SK-N-SH (cell line): ENCODE measurements at regions not wholly inside any gene's neighbourhood (a gene's known extent, or its start where the extent isn't known, plus 50 kb on each side); places are given as distances from the start of the nearest gene placed in this dataset.

Experiments
- CTCF ChIA-PET: fragments of 300-600, 350-600 bp; formaldehyde crosslinking; extraction: SDS; loops from one replicate; lab custom pipeline; 2021; lab: Yijun Ruan, JAX
- POLR2A ChIA-PET: fragments of 350-600 bp; sonication (Branson Sonifier 250); formaldehyde crosslinking; extraction: SDS; loops from one replicate; lab custom pipeline; 2020; ENCODE audit warnings: antibody characterized with exemption, inconsistent platforms; lab: Yijun Ruan, JAX
- DNase-seq: peaks from one replicate; pipeline ENCODE4 v3.0.0; 2012
- H2AFZ ChIP-seq: fragments of 200-600 bp; sonication (generic); 2 replicates; pipeline ENCODE4 v1.8.1; 2016; ENCODE audit warnings: antibody characterized with exemption, mild to moderate bottlenecking, low read depth
- H3F3A ChIP-seq: fragments of 200-600 bp; sonication (generic); replicated peaks from 2 replicates; pipeline ENCODE3; 2016; ENCODE audit warnings: antibody characterized with exemption, mild to moderate bottlenecking; ENCODE audit not compliant: insufficient read depth
- H3K27ac ChIP-seq, 2 experiments: fragments of 200-500 bp in 1 of 2; fragments of 200-600 bp in 1 of 2; sonication (Bioruptor generic) in 1 of 2; sonication (generic), shearing (Covaris generic) in 1 of 2; 2 replicates each; pipeline versions ENCODE4 v1.5.1 to v1.6.1; 2014 to 2016; ENCODE audit warnings: low read depth in 2 of 2, inconsistent platforms in 1 of 2, low read length in 1 of 2, mild to moderate bottlenecking in 1 of 2, mixed read lengths in 1 of 2
- H3K27me3 ChIP-seq: fragments of 200-600 bp; sonication (generic), shearing (Covaris generic); 2 replicates; pipeline ENCODE4 v1.6.1; 2016; ENCODE audit warnings: mixed run types; ENCODE audit not compliant: insufficient read depth
- H3K36me3 ChIP-seq, 2 experiments: fragments of 200-500 bp in 1 of 2; fragments of 200-600 bp in 1 of 2; sonication (Bioruptor generic) in 1 of 2; sonication (generic) in 1 of 2; replicated peaks in 1 of 2; 2 replicates each; pipeline versions ENCODE3 to v1.5.1; 2014 to 2016; ENCODE audit warnings: low read length in 1 of 2, mild to moderate bottlenecking in 1 of 2; ENCODE audit not compliant: insufficient read depth in 2 of 2, control insufficient read depth in 1 of 2
- H3K4me1 ChIP-seq, 2 experiments: fragments of 200-500 bp in 1 of 2; fragments of 200-600 bp in 1 of 2; sonication (Bioruptor generic) in 1 of 2; sonication (generic), shearing (Covaris generic) in 1 of 2; 2 replicates each; pipeline versions ENCODE4 v1.5.1 to v1.6.1; 2014 to 2016; ENCODE audit warnings: low read depth in 1 of 2, low read length in 1 of 2, mixed run types in 1 of 2; ENCODE audit not compliant: insufficient read depth in 2 of 2, control insufficient read depth in 1 of 2
- H3K4me2 ChIP-seq: fragments of 200-600 bp; sonication (generic), shearing (Covaris generic); 2 replicates; pipeline ENCODE4 v1.6.1; 2017; ENCODE audit warnings: mixed run types
- H3K4me3 ChIP-seq, 2 experiments: fragments of 200-500 bp in 1 of 2; fragments of 200-600 bp in 1 of 2; sonication (Bioruptor generic) in 1 of 2; sonication (generic), shearing (Covaris generic) in 1 of 2; 2 replicates each; pipeline versions ENCODE4 v1.5.1 to v1.8.1; 2014 to 2016; ENCODE audit warnings: low read depth in 2 of 2, inconsistent platforms in 1 of 2, low read length in 1 of 2, mild to moderate bottlenecking in 1 of 2, mixed read lengths in 1 of 2, moderate library complexity in 1 of 2
- H3K79me2 ChIP-seq: fragments of 200-600 bp; sonication (generic); 2 replicates; pipeline ENCODE4 v1.8.1; 2017; ENCODE audit warnings: mild to moderate bottlenecking; ENCODE audit not compliant: insufficient read depth
- H3K9ac ChIP-seq: fragments of 200-600 bp; sonication (generic); 2 replicates; pipeline ENCODE4 v1.6.1; 2017; ENCODE audit warnings: mixed run types
- H3K9me2 ChIP-seq: fragments of 200-600 bp; sonication (generic); 2 replicates; pipeline ENCODE4 v1.6.1; 2017; ENCODE audit warnings: mixed run types
- H3K9me3 ChIP-seq: fragments of 200-600 bp; sonication (generic); 2 replicates; pipeline ENCODE4 v1.6.1; 2017; ENCODE audit warnings: mixed run types, mild to moderate bottlenecking, moderate library complexity
- H4K20me1 ChIP-seq: fragments of 200-600 bp; sonication (generic); 2 replicates; pipeline ENCODE4 v1.6.1; 2017; ENCODE audit warnings: mild to moderate bottlenecking, mixed run types; ENCODE audit not compliant: insufficient read depth
- ELF1 ChIP-seq: IDR thresholded peaks from 2 replicates; pipeline ENCODE4 v1.4.0; 2012
- EP300 ChIP-seq, 2 experiments: IDR thresholded peaks; 2 replicates each; pipeline versions ENCODE4 v1.4.0 to v1.6.1; 2012; ENCODE audit warnings: borderline replicate concordance in 1 of 2, low read depth in 1 of 2, low read length in 1 of 2
- EZH2phosphoT487 ChIP-seq: fragments of 200-600 bp; sonication (generic); IDR thresholded peaks from 2 replicates; pipeline ENCODE4 v1.6.1; 2017; ENCODE audit warnings: low read depth, mixed run types, mild to moderate bottlenecking, antibody characterized with exemption, moderate library complexity, borderline replicate concordance
- FOXJ3 ChIP-seq: sonication (generic); formaldehyde crosslinking; IDR thresholded peaks from 2 replicates; pipeline ENCODE4 v1.5.1; 2020; ENCODE audit warnings: mild to moderate bottlenecking, missing genetic modification reagents
- FOXM1 ChIP-seq: IDR thresholded peaks from 2 replicates; pipeline ENCODE4 v1.4.0; 2012; ENCODE audit warnings: low read depth, mild to moderate bottlenecking
- JUND ChIP-seq: IDR thresholded peaks from 2 replicates; pipeline ENCODE4 v1.4.0; 2012
- MEF2A ChIP-seq: IDR thresholded peaks from 2 replicates; pipeline ENCODE4 v1.4.0; 2012; ENCODE audit warnings: low read depth, borderline replicate concordance
- MXI1 ChIP-seq: IDR thresholded peaks from 2 replicates; pipeline ENCODE4 v1.6.1; 2012; ENCODE audit warnings: mild to moderate bottlenecking, low read depth, low read length, improper control_type of control experiment
- POLR2AphosphoS5 ChIP-seq: IDR thresholded peaks from 2 replicates; pipeline ENCODE4 v1.6.1; 2012; ENCODE audit warnings: low read depth, low read length
- RAD21 ChIP-seq: IDR thresholded peaks from 2 replicates; pipeline ENCODE4 v1.6.1; 2012; ENCODE audit warnings: mild to moderate bottlenecking, low read length
- RCOR1 ChIP-seq: fragments of 150-350 bp; IDR thresholded peaks from 2 replicates; pipeline ENCODE4 v1.6.1; 2017; ENCODE audit warnings: antibody characterized with exemption, low read length
- RXRA ChIP-seq: IDR thresholded peaks from 2 replicates; pipeline ENCODE4 v1.4.0; 2012; ENCODE audit warnings: low read depth, mild to moderate bottlenecking, borderline replicate concordance
- SIN3A ChIP-seq: IDR thresholded peaks from 2 replicates; pipeline ENCODE4 v1.6.1; 2012; ENCODE audit warnings: low read depth, mild to moderate bottlenecking, low read length, moderate library complexity, borderline replicate concordance
- TAF1 ChIP-seq: IDR thresholded peaks from 2 replicates; pipeline ENCODE4 v1.6.1; 2012; ENCODE audit warnings: low read depth, mild to moderate bottlenecking, low read length, moderate library complexity, borderline replicate concordance
- TCF12 ChIP-seq: IDR thresholded peaks from 2 replicates; pipeline ENCODE4 v1.4.0; 2012
- TF ChIP-seq, protein P1 (sequence below): IDR thresholded peaks from 2 replicates; pipeline ENCODE4 v1.4.0; 2012; ENCODE audit warnings: low read depth, borderline replicate concordance
- TF ChIP-seq, protein P2 (sequence below): fragments of 150-350 bp; IDR thresholded peaks from 2 replicates; pipeline ENCODE4 v1.6.1; 2016; ENCODE audit warnings: mild to moderate bottlenecking, low read depth, low read length
- TF ChIP-seq, protein P3 (sequence below): IDR thresholded peaks from 2 replicates; pipeline ENCODE4 v1.4.0; 2012; ENCODE audit warnings: low read depth
- TF ChIP-seq, protein P4 (sequence below): IDR thresholded peaks from 2 replicates; pipeline ENCODE4 v1.6.1; 2012; ENCODE audit warnings: mild to moderate bottlenecking, low read depth, low read length, moderate library complexity
- TF ChIP-seq, protein P5 (sequence below): IDR thresholded peaks from 2 replicates; pipeline ENCODE4 v1.4.0; 2012; ENCODE audit warnings: low read depth, borderline replicate concordance
- TF ChIP-seq, protein P6 (sequence below): IDR thresholded peaks from 2 replicates; pipeline ENCODE4; 2012

DNA sequence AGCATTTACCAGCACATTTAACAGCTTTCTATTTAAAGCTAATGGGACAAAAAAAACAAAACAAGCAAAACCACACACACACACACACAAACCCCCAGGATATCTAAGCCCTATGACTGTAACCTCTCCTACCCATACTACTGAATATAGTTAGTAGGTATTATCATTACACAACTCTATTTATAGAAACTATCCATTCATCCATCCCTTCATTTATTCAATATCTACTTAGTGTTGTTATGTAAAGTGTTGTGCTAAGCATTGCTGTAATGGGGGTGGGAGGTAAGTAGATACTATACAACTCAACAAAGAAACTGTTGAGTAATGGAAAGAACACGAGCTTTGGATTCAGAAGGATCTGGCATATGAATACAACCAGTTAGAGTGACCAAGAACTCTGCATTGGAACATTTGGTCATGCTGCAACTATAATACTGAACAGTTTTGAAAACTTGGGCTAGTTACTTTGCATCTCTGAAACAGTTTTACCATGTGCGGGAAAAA is 82.3 kb upstream of the ZNF608 start (continued):
- TF ChIP-seq FOXJ3 (CRISPR knock-in tag) (no peak), TCF12 (no peak), TAF1 (no peak), RXRA (no peak), EP300 (IDR thresholded peaks at IDR 0.05; ENCODE audit: borderline replicate concordance in 1 of 2, low read depth in 1 of 2, low read length in 1 of 2) (no peak), MEF2A (no peak), EZH2phosphoT487 (no peak), MXI1 (no peak), RAD21 (no peak)
- TF ChIP-seq, protein P1, sequence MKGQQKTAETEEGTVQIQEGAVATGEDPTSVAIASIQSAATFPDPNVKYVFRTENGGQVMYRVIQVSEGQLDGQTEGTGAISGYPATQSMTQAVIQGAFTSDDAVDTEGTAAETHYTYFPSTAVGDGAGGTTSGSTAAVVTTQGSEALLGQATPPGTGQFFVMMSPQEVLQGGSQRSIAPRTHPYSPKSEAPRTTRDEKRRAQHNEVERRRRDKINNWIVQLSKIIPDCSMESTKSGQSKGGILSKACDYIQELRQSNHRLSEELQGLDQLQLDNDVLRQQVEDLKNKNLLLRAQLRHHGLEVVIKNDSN, result no peak

DNA sequence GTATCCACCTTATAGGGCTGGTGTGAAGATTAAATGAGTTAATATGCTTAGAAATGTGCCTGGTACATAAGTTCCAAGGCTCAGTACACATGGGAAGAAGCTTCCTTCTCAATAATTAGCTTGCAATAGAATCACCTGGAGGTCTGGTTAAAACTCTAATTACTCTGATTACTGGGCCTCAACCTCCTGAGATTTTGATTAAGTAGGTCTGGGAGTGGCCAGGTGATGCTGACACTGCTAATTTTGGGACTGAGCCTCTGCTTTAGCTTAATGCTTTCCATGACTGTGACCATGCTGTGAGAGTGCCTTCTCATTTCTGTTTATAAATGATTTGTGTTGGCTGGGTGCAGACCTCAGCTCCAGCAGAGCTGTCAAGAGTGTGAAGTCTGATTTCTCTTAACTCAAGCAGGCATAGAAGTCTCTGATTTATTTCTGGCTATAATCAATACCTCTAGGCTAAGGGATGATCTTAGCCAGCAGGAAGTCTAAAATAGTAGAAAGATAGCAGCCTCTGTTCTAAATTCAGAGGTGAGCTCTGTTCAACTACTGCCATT is 85.3 kb upstream of the ZNF608 start:
- no peaks in the 10 kb centered on the region for H3K4me1 ChIP-seq
- ChIA-PET POLR2A (no interaction called here), CTCF (no interaction called here)
- no peaks in the 10 kb centered on the region for H3K36me3 ChIP-seq
- no peak overlapping the region for H3K27ac ChIP-seq
- no peaks in the 10 kb centered on the region for H3K9me2 ChIP-seq
- H3K79me2 ChIP-seq, result no peaks in the 10 kb centered on the region
- no peaks in the 10 kb centered on the region for H3F3A ChIP-seq
- no peak for DNase-seq
- no peaks in the 10 kb centered on the region for H3K27me3 ChIP-seq
- TF ChIP-seq POLR2AphosphoS5, result no peak
- TF ChIP-seq, protein P2, sequence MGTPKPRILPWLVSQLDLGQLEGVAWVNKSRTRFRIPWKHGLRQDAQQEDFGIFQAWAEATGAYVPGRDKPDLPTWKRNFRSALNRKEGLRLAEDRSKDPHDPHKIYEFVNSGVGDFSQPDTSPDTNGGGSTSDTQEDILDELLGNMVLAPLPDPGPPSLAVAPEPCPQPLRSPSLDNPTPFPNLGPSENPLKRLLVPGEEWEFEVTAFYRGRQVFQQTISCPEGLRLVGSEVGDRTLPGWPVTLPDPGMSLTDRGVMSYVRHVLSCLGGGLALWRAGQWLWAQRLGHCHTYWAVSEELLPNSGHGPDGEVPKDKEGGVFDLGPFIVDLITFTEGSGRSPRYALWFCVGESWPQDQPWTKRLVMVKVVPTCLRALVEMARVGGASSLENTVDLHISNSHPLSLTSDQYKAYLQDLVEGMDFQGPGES, result no peak
- no peak for TF ChIP-seq RAD21
- TF ChIP-seq, protein P3, sequence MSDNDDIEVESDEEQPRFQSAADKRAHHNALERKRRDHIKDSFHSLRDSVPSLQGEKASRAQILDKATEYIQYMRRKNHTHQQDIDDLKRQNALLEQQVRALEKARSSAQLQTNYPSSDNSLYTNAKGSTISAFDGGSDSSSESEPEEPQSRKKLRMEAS, result no peak
- TF ChIP-seq, protein P4, sequence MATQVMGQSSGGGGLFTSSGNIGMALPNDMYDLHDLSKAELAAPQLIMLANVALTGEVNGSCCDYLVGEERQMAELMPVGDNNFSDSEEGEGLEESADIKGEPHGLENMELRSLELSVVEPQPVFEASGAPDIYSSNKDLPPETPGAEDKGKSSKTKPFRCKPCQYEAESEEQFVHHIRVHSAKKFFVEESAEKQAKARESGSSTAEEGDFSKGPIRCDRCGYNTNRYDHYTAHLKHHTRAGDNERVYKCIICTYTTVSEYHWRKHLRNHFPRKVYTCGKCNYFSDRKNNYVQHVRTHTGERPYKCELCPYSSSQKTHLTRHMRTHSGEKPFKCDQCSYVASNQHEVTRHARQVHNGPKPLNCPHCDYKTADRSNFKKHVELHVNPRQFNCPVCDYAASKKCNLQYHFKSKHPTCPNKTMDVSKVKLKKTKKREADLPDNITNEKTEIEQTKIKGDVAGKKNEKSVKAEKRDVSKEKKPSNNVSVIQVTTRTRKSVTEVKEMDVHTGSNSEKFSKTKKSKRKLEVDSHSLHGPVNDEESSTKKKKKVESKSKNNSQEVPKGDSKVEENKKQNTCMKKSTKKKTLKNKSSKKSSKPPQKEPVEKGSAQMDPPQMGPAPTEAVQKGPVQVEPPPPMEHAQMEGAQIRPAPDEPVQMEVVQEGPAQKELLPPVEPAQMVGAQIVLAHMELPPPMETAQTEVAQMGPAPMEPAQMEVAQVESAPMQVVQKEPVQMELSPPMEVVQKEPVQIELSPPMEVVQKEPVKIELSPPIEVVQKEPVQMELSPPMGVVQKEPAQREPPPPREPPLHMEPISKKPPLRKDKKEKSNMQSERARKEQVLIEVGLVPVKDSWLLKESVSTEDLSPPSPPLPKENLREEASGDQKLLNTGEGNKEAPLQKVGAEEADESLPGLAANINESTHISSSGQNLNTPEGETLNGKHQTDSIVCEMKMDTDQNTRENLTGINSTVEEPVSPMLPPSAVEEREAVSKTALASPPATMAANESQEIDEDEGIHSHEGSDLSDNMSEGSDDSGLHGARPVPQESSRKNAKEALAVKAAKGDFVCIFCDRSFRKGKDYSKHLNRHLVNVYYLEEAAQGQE, result no peak
- TF ChIP-seq, protein P5, sequence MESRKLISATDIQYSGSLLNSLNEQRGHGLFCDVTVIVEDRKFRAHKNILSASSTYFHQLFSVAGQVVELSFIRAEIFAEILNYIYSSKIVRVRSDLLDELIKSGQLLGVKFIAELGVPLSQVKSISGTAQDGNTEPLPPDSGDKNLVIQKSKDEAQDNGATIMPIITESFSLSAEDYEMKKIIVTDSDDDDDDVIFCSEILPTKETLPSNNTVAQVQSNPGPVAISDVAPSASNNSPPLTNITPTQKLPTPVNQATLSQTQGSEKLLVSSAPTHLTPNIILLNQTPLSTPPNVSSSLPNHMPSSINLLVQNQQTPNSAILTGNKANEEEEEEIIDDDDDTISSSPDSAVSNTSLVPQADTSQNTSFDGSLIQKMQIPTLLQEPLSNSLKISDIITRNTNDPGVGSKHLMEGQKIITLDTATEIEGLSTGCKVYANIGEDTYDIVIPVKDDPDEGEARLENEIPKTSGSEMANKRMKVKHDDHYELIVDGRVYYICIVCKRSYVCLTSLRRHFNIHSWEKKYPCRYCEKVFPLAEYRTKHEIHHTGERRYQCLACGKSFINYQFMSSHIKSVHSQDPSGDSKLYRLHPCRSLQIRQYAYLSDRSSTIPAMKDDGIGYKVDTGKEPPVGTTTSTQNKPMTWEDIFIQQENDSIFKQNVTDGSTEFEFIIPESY, result no peak
- TF ChIP-seq, protein P6, sequence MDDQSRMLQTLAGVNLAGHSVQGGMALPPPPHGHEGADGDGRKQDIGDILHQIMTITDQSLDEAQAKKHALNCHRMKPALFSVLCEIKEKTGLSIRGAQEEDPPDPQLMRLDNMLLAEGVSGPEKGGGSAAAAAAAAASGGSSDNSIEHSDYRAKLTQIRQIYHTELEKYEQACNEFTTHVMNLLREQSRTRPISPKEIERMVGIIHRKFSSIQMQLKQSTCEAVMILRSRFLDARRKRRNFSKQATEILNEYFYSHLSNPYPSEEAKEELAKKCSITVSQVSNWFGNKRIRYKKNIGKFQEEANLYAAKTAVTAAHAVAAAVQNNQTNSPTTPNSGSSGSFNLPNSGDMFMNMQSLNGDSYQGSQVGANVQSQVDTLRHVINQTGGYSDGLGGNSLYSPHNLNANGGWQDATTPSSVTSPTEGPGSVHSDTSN, result no peak
- no peak for TF ChIP-seq TCF12
- TF ChIP-seq RCOR1, result no peak
- no peak for TF ChIP-seq RXRA
- no peak for TF ChIP-seq EP300 (IDR thresholded peaks at IDR 0.05; ENCODE audit: borderline replicate concordance in 1 of 2, low read depth in 1 of 2, low read length in 1 of 2)
- no peak for TF ChIP-seq FOXM1
- no peak for TF ChIP-seq ELF1
- no peak for TF ChIP-seq JUND
- no peak for TF ChIP-seq SIN3A
- H3K4me2 ChIP-seq, result no peak overlapping the region
- H4K20me1 ChIP-seq, result no peaks in the 10 kb centered on the region
- no peak overlapping the region for H3K9ac ChIP-seq
- no peak overlapping the region for H3K4me3 ChIP-seq
- H3K9me3 ChIP-seq, result no peaks in the 10 kb centered on the region
- no peak overlapping the region for H2AFZ ChIP-seq
